Activated naive CD8-positive, alpha-beta T cell treated with anti-CD3 and anti-CD28 coated beads for 36 hours (primary cell): ENCODE measurements at regions not wholly inside any gene's neighbourhood (a gene's known extent, or its start where the extent isn't known, plus 50 kb on each side); places are given as distances from the start of the nearest gene placed in this dataset.

ENCODE experiments used
- DNase-seq: peaks from one replicate; pipeline ENCODE4 v3.0.0; 2021
- H3K27ac Mint-ChIP-seq: one replicate; pipeline ENCODE4 v1.8.0; 2022; ENCODE audit warnings: mild to moderate bottlenecking, moderate library complexity, mixed read lengths
- H3K27me3 Mint-ChIP-seq: one replicate; pipeline ENCODE4 v1.8.0; 2022; ENCODE audit warnings: mild to moderate bottlenecking, mixed read lengths
- H3K36me3 Mint-ChIP-seq: one replicate; pipeline ENCODE4 v1.8.0; 2021; ENCODE audit warnings: mild to moderate bottlenecking, mixed read lengths
- H3K4me1 Mint-ChIP-seq: one replicate; pipeline ENCODE4 v1.8.0; 2021; ENCODE audit warnings: mixed read lengths
- H3K4me3 Mint-ChIP-seq: one replicate; pipeline ENCODE4 v1.8.0; 2022; ENCODE audit warnings: mild to moderate bottlenecking, moderate library complexity, mixed read lengths
- H3K9me3 Mint-ChIP-seq: one replicate; pipeline ENCODE4 v1.8.0; 2022; ENCODE audit warnings: mixed read lengths

GRCh38 chr22:49303061-49303735 lies 524.5 kb downstream of the BRD1 start:
- no peak overlapping the region for H3K27ac Mint-ChIP-seq
- H3K36me3 Mint-ChIP-seq = no peaks in the 10 kb centered on the region
- H3K4me3 Mint-ChIP-seq = no peak overlapping the region
- no peak for DNase-seq
- no peaks in the 10 kb centered on the region for H3K4me1 Mint-ChIP-seq
- peaks cover 24% of the 10 kb centered on the region for H3K27me3 Mint-ChIP-seq
- H3K9me3 Mint-ChIP-seq = no peaks in the 10 kb centered on the region

- no peak overlapping the region for H3K27ac Mint-ChIP-seq
- peaks cover 17% of the 10 kb centered on the region for H3K27me3 Mint-ChIP-seq
- H3K4me1 Mint-ChIP-seq = no peaks in the 10 kb centered on the region
- no peak overlapping the region for H3K4me3 Mint-ChIP-seq
- no peaks in the 10 kb centered on the region for H3K9me3 Mint-ChIP-seq
- no peak for DNase-seq
- H3K36me3 Mint-ChIP-seq = no peaks in the 10 kb centered on the region
Measured at GRCh38 chr22:49302530-49302929, 525.1 kb downstream of the BRD1 start.

GRCh38 chr22:49302150-49302460 lies 525.6 kb downstream of the BRD1 start:
- no peaks in the 10 kb centered on the region for H3K4me1 Mint-ChIP-seq
- no peak overlapping the region for H3K4me3 Mint-ChIP-seq
- H3K27ac Mint-ChIP-seq = no peak overlapping the region
- H3K36me3 Mint-ChIP-seq = no peaks in the 10 kb centered on the region
- no peak for DNase-seq
- H3K9me3 Mint-ChIP-seq = no peaks in the 10 kb centered on the region
- peaks cover 16% of the 10 kb centered on the region for H3K27me3 Mint-ChIP-seq

- no peak for DNase-seq
- Mint-ChIP-seq H3K9me3 (no peaks in the 10 kb centered on the region), H3K4me3 (no peak overlapping the region), H3K4me1 (no peaks in the 10 kb centered on the region), H3K27me3 (peaks cover 16% of the 10 kb centered on the region), H3K27ac (no peak overlapping the region), H3K36me3 (no peaks in the 10 kb centered on the region)
Measured at GRCh38 chr22:49301398-49302149, 526.1 kb downstream of the BRD1 start.

GRCh38 chr22:49300951-49301397 lies 526.7 kb downstream of the BRD1 start:
- no peaks in the 10 kb centered on the region for H3K36me3 Mint-ChIP-seq
- H3K4me1 Mint-ChIP-seq = no peaks in the 10 kb centered on the region
- peaks cover 16% of the 10 kb centered on the region for H3K27me3 Mint-ChIP-seq
- no peak overlapping the region for H3K27ac Mint-ChIP-seq
- H3K4me3 Mint-ChIP-seq = no peak overlapping the region
- no peak for DNase-seq
- no peaks in the 10 kb centered on the region for H3K9me3 Mint-ChIP-seq

- Mint-ChIP-seq H3K4me3 (no peak overlapping the region), H3K27ac (no peak overlapping the region), H3K27me3 (peaks cover 9% of the 10 kb centered on the region), H3K9me3 (no peaks in the 10 kb centered on the region), H3K36me3 (no peaks in the 10 kb centered on the region), H3K4me1 (no peaks in the 10 kb centered on the region)
- DNase-seq = no peak
Measured at GRCh38 chr22:49300241-49300640, 527.4 kb downstream of the BRD1 start.

- H3K27ac Mint-ChIP-seq = no peak overlapping the region
- H3K4me1 Mint-ChIP-seq = no peaks in the 10 kb centered on the region
- no peak overlapping the region for H3K4me3 Mint-ChIP-seq
- H3K9me3 Mint-ChIP-seq = no peaks in the 10 kb centered on the region
- H3K36me3 Mint-ChIP-seq = no peaks in the 10 kb centered on the region
- DNase-seq = no peak
- peaks cover 9% of the 10 kb centered on the region for H3K27me3 Mint-ChIP-seq
Measured at GRCh38 chr22:49299821-49300231, 527.8 kb downstream of the BRD1 start.

GRCh38 chr22:49298834-49299750 lies 528.6 kb downstream of the BRD1 start:
- Mint-ChIP-seq H3K36me3 (no peaks in the 10 kb centered on the region), H3K4me1 (no peaks in the 10 kb centered on the region), H3K9me3 (peaks cover 1% of the 10 kb centered on the region), H3K27me3 (peaks cover 9% of the 10 kb centered on the region), H3K27ac (no peak overlapping the region), H3K4me3 (no peak overlapping the region)
- no peak for DNase-seq

- DNase-seq = no peak
- Mint-ChIP-seq H3K4me3 (no peak overlapping the region), H3K9me3 (peaks cover 10% of the 10 kb centered on the region), H3K27me3 (peaks cover 4% of the 10 kb centered on the region), H3K36me3 (no peaks in the 10 kb centered on the region), H3K27ac (no peak overlapping the region), H3K4me1 (no peaks in the 10 kb centered on the region)
Measured at GRCh38 chr22:49297871-49298721, 529.6 kb downstream of the BRD1 start.

GRCh38 chr22:49297286-49297870 lies 530.3 kb downstream of the BRD1 start:
- H3K9me3 Mint-ChIP-seq = peaks cover 10% of the 10 kb centered on the region
- no peaks in the 10 kb centered on the region for H3K36me3 Mint-ChIP-seq
- no peaks in the 10 kb centered on the region for H3K27me3 Mint-ChIP-seq
- no peak for DNase-seq
- H3K4me3 Mint-ChIP-seq = no peak overlapping the region
- H3K4me1 Mint-ChIP-seq = no peaks in the 10 kb centered on the region
- H3K27ac Mint-ChIP-seq = no peak overlapping the region

GRCh38 chr22:49296561-49296960 lies 531.1 kb downstream of the BRD1 start:
- no peaks in the 10 kb centered on the region for H3K27me3 Mint-ChIP-seq
- no peaks in the 10 kb centered on the region for H3K36me3 Mint-ChIP-seq
- no peak overlapping the region for H3K27ac Mint-ChIP-seq
- H3K4me1 Mint-ChIP-seq = no peaks in the 10 kb centered on the region
- DNase-seq = no peak
- H3K4me3 Mint-ChIP-seq = no peak overlapping the region
- peaks cover 10% of the 10 kb centered on the region for H3K9me3 Mint-ChIP-seq

- H3K36me3 Mint-ChIP-seq = no peaks in the 10 kb centered on the region
- no peaks in the 10 kb centered on the region for H3K27me3 Mint-ChIP-seq
- no peaks in the 10 kb centered on the region for H3K4me1 Mint-ChIP-seq
- no peak overlapping the region for H3K4me3 Mint-ChIP-seq
- H3K27ac Mint-ChIP-seq = no peak overlapping the region
- no peak for DNase-seq
- H3K9me3 Mint-ChIP-seq = peaks cover 10% of the 10 kb centered on the region
Measured at GRCh38 chr22:49295851-49296560, 531.7 kb downstream of the BRD1 start.

- DNase-seq = no peak
- Mint-ChIP-seq H3K27ac (no peak overlapping the region), H3K4me1 (no peaks in the 10 kb centered on the region), H3K27me3 (no peaks in the 10 kb centered on the region), H3K4me3 (no peak overlapping the region), H3K9me3 (peaks cover 10% of the 10 kb centered on the region), H3K36me3 (no peaks in the 10 kb centered on the region)
Measured at GRCh38 chr22:49295465-49295743, 532.3 kb downstream of the BRD1 start.
